ENCODE measurements at regions not wholly inside any gene's neighbourhood (a gene's known extent, or its start where the extent isn't known, plus 50 kb on each side); places are given as distances from the start of the nearest gene placed in this dataset.

GRCh38 chr4:124530464-124531077 lies 182.0 kb downstream of the ANKRD50 start:
- TF ChIP-seq CTCF (conservative IDR thresholded peaks at IDR 0.05) (no peak), ZFX (IDR thresholded peaks at IDR 0.05) (no peak)
